ENCODE measurements at regions not wholly inside any gene's neighbourhood (a gene's known extent, or its start where the extent isn't known, plus 50 kb on each side); places are given as distances from the start of the nearest gene placed in this dataset.
A peak's percentile ranks its signal among the peaks of the same experiment; 100 is the strongest.

DNA sequence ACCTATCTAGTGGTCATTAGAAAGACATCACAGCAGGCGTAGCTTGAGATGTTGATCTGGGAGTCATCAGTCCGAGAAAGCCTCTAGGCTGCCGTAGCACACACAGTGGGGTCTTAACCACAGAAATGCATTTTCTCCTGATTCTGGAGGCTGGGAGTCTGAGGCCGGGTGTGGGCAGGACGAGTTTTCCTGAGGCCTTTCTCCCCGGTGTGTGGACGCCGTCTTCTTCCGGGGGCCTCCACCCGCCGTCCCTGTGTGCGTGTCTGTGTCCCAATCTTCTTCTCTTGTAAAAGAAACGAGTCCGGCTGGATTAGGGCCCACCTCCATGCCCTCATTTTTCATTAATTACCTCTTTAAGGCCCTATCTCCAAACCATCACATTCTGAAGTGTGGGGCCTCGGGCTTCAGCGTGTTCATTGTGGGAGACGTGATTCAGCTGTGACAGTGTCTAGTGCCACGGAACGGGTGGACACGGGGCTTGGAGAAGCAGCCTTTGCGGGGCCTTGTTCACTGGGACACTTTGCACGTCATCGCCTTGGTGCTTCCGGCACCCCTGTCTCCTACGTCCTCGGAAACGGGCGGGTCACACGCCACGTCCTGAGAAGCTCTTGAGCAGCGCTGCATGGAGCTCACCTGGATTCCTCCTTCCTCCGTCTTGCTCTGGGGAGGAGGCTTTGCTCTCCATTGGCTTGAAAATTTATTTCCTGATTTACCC, 208.9 kb upstream of the SOX1 start:
- no peak overlapping the region for H3K4me3 ChIP-seq (ENCODE audit: low read depth in 1 of 3, low read length in 3 of 3)
- 87% methylated on average over 32 of the region's 32 CpGs for WGBS
- no peaks in the 10 kb centered on the region for H3K4me1 ChIP-seq (ENCODE audit: control insufficient read depth in 4 of 4, insufficient read depth in 4 of 4, low read length in 3 of 4)
- H3K27me3 ChIP-seq (ENCODE audit: control insufficient read depth in 4 of 4, insufficient read depth in 4 of 4, low read length in 3 of 4) = peaks cover 0 to 2% (median 0%) of the 10 kb centered on the region in 4 donors
- H3K27ac ChIP-seq (ENCODE audit: low read depth in 1 of 2, low read length in 2 of 2) = no peak overlapping the region
- no peak for TF ChIP-seq EGR1 (IDR thresholded peaks at IDR 0.05; ENCODE audit: low read depth in 2 of 2)
- TF ChIP-seq, protein P1, sequence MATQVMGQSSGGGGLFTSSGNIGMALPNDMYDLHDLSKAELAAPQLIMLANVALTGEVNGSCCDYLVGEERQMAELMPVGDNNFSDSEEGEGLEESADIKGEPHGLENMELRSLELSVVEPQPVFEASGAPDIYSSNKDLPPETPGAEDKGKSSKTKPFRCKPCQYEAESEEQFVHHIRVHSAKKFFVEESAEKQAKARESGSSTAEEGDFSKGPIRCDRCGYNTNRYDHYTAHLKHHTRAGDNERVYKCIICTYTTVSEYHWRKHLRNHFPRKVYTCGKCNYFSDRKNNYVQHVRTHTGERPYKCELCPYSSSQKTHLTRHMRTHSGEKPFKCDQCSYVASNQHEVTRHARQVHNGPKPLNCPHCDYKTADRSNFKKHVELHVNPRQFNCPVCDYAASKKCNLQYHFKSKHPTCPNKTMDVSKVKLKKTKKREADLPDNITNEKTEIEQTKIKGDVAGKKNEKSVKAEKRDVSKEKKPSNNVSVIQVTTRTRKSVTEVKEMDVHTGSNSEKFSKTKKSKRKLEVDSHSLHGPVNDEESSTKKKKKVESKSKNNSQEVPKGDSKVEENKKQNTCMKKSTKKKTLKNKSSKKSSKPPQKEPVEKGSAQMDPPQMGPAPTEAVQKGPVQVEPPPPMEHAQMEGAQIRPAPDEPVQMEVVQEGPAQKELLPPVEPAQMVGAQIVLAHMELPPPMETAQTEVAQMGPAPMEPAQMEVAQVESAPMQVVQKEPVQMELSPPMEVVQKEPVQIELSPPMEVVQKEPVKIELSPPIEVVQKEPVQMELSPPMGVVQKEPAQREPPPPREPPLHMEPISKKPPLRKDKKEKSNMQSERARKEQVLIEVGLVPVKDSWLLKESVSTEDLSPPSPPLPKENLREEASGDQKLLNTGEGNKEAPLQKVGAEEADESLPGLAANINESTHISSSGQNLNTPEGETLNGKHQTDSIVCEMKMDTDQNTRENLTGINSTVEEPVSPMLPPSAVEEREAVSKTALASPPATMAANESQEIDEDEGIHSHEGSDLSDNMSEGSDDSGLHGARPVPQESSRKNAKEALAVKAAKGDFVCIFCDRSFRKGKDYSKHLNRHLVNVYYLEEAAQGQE (IDR thresholded peaks at IDR 0.05) = no peak
- TF ChIP-seq RXRA (IDR thresholded peaks at IDR 0.05) = no peak
- no peaks in the 10 kb centered on the region for H3K36me3 ChIP-seq (ENCODE audit: control insufficient read depth in 4 of 4, insufficient read depth in 3 of 4, low read depth in 1 of 4, low read length in 3 of 4)
- H3K9me3 ChIP-seq (ENCODE audit: control insufficient read depth in 4 of 4, low read length in 3 of 4) = peaks cover 0 to 7% (median 1%) of the 10 kb centered on the region in 4 donors
- H3K9ac ChIP-seq (ENCODE audit: low read depth in 1 of 2, low read length in 2 of 2) = no peak overlapping the region
- DNase-seq (ENCODE audit: low spot score) = peak; percentile 17

DNA sequence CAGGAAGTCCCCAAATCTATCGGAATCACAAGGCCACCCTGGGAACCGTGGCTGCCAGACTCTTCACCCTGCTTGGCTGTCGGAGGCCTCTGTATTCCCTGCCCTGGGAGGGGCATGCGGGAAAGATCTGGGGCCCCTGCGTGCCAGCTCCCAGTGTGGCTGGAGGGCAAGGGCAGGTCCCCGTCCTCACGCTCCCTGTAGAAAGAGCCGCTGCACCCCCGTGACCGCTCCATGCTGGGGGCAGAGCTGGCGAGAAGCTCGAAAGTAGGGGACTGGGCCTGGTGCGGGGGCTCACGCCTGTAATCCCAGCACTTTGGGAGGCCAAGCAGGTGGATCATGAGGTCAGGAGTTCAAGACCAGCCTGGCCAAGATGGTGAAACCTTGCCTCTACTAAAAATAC, 208.4 kb upstream of the SOX1 start:
- WGBS = 89% methylated on average over 14 of the region's 14 CpGs
- peaks cover 0 to 2% (median 0%) of the 10 kb centered on the region in 4 donors for H3K27me3 ChIP-seq (ENCODE audit: control insufficient read depth in 4 of 4, insufficient read depth in 4 of 4, low read length in 3 of 4)
- H3K9ac ChIP-seq (ENCODE audit: low read depth in 1 of 2, low read length in 2 of 2) = no peak overlapping the region
- no peaks in the 10 kb centered on the region for H3K4me1 ChIP-seq (ENCODE audit: control insufficient read depth in 4 of 4, insufficient read depth in 4 of 4, low read length in 3 of 4)
- H3K27ac ChIP-seq (ENCODE audit: low read depth in 1 of 2, low read length in 2 of 2) = no peak overlapping the region
- peaks cover 0 to 7% (median 1%) of the 10 kb centered on the region in 4 donors for H3K9me3 ChIP-seq (ENCODE audit: control insufficient read depth in 4 of 4, low read length in 3 of 4)
- no peak overlapping the region for H3K4me3 ChIP-seq (ENCODE audit: low read depth in 1 of 3, low read length in 3 of 3)
- no peak for TF ChIP-seq EGR1 (IDR thresholded peaks at IDR 0.05; ENCODE audit: low read depth in 2 of 2)
- no peak for TF ChIP-seq TAF1 (conservative IDR thresholded peaks at IDR 0.05)
- TF ChIP-seq YY1 (IDR thresholded peaks at IDR 0.05) = no peak
- no peak for TF ChIP-seq RXRA (IDR thresholded peaks at IDR 0.05)
- TF ChIP-seq, protein P2, sequence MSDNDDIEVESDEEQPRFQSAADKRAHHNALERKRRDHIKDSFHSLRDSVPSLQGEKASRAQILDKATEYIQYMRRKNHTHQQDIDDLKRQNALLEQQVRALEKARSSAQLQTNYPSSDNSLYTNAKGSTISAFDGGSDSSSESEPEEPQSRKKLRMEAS (IDR thresholded peaks at IDR 0.05) = no peak
- no peak for TF ChIP-seq NR2F2 (IDR thresholded peaks at IDR 0.05)
- TF ChIP-seq, protein P3, sequence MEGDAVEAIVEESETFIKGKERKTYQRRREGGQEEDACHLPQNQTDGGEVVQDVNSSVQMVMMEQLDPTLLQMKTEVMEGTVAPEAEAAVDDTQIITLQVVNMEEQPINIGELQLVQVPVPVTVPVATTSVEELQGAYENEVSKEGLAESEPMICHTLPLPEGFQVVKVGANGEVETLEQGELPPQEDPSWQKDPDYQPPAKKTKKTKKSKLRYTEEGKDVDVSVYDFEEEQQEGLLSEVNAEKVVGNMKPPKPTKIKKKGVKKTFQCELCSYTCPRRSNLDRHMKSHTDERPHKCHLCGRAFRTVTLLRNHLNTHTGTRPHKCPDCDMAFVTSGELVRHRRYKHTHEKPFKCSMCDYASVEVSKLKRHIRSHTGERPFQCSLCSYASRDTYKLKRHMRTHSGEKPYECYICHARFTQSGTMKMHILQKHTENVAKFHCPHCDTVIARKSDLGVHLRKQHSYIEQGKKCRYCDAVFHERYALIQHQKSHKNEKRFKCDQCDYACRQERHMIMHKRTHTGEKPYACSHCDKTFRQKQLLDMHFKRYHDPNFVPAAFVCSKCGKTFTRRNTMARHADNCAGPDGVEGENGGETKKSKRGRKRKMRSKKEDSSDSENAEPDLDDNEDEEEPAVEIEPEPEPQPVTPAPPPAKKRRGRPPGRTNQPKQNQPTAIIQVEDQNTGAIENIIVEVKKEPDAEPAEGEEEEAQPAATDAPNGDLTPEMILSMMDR (IDR thresholded peaks at IDR 0.05; ENCODE audit: low read depth, low read length, missing input control) = no peak
- TF ChIP-seq GABPA (IDR thresholded peaks at IDR 0.05 in 1 of 2, conservative IDR thresholded peaks at IDR 0.05 in 1 of 2) = no peak
- no peak for TF ChIP-seq HNF4G (IDR thresholded peaks at IDR 0.05)
- TF ChIP-seq, protein P4, sequence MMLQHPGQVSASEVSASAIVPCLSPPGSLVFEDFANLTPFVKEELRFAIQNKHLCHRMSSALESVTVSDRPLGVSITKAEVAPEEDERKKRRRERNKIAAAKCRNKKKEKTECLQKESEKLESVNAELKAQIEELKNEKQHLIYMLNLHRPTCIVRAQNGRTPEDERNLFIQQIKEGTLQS (IDR thresholded peaks at IDR 0.05) = no peak
- TF ChIP-seq JUND (IDR thresholded peaks at IDR 0.05) = no peak
- TF ChIP-seq FOXA2 (IDR thresholded peaks at IDR 0.05) = no peak
- no peak for TF ChIP-seq SP1 (IDR thresholded peaks at IDR 0.05)
- TF ChIP-seq, protein P5, sequence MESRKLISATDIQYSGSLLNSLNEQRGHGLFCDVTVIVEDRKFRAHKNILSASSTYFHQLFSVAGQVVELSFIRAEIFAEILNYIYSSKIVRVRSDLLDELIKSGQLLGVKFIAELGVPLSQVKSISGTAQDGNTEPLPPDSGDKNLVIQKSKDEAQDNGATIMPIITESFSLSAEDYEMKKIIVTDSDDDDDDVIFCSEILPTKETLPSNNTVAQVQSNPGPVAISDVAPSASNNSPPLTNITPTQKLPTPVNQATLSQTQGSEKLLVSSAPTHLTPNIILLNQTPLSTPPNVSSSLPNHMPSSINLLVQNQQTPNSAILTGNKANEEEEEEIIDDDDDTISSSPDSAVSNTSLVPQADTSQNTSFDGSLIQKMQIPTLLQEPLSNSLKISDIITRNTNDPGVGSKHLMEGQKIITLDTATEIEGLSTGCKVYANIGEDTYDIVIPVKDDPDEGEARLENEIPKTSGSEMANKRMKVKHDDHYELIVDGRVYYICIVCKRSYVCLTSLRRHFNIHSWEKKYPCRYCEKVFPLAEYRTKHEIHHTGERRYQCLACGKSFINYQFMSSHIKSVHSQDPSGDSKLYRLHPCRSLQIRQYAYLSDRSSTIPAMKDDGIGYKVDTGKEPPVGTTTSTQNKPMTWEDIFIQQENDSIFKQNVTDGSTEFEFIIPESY (IDR thresholded peaks at IDR 0.05) = no peak
- TF ChIP-seq, protein P1 (IDR thresholded peaks at IDR 0.05) = no peak
- H3K36me3 ChIP-seq (ENCODE audit: control insufficient read depth in 4 of 4, insufficient read depth in 3 of 4, low read depth in 1 of 4, low read length in 3 of 4) = no peaks in the 10 kb centered on the region
- DNase-seq (ENCODE audit: low spot score) = peak; percentile 21

All from liver (tissue), 8 donors.